Ascending aorta (tissue), 2 donors: ENCODE measurements at regions not wholly inside any gene's neighbourhood (a gene's known extent, or its start where the extent isn't known, plus 50 kb on each side); places are given as distances from the start of the nearest gene placed in this dataset.

Experiments used
- DNase-seq, 2 donors: peaks; one replicate each; pipeline ENCODE4 v3.0.0-alpha.2; 2019; ENCODE audit warnings: low spot score in 2 of 2
- H3K27ac ChIP-seq, 2 donors: fragments of 200-600 bp; sonication (generic); one replicate each; pipeline ENCODE4 v1.5.1; 2016 to 2017; ENCODE audit warnings: mild to moderate bottlenecking in 1 of 2
- H3K27me3 ChIP-seq: fragments of 200-600 bp; sonication (generic); one replicate; pipeline ENCODE4 v1.5.1; 2017
- H3K36me3 ChIP-seq, 2 donors: fragments of 200-600 bp; sonication (generic); one replicate each; pipeline ENCODE4 v1.5.1; 2016
- H3K4me1 ChIP-seq, 2 donors: fragments of 200-600 bp; sonication (generic); one replicate each; pipeline ENCODE4 v1.5.1; 2016 to 2017; ENCODE audit warnings: mild to moderate bottlenecking in 1 of 2
- H3K4me3 ChIP-seq, 2 donors: fragments of 200-600 bp; sonication (generic); one replicate each; pipeline ENCODE4 v1.5.1; 2016 to 2017; ENCODE audit warnings: mild to moderate bottlenecking in 1 of 2
- H3K9me3 ChIP-seq, 2 donors: fragments of 200-600 bp; sonication (generic); one replicate each; pipeline ENCODE4 v1.5.1; 2016
- CTCF ChIP-seq, 3 experiments: fragments of 200-600 bp in 2 of 3; fragments of 450-650 bp in 1 of 3; sonication (generic) in 2 of 3; IDR thresholded peaks; one replicate each; pipeline ENCODE4 v1.5.1; 2016 to 2019; ENCODE audit warnings: antibody characterized with exemption in 3 of 3, mild to moderate bottlenecking in 1 of 3, moderate library complexity in 1 of 3
- intact Hi-C: fragments of 100-400 bp; cut with DNase I; formaldehyde crosslinking; loops from one replicate; pipeline ENCODE4 v1.15.1; 2023

- Histone ChIP-seq H3K27me3 (no peaks in the 10 kb centered on the region), H3K9me3 (no peaks in the 10 kb centered on the region), H3K36me3 (no peaks in the 10 kb centered on the region), H3K4me3 (no peak overlapping the region), H3K27ac (no peak overlapping the region), H3K4me1 (no peaks in the 10 kb centered on the region)
- DNase-seq, result no peak
- intact Hi-C loops, result no loop called here
- TF ChIP-seq CTCF (IDR thresholded peaks at IDR 0.05), result no peak
Measured at GRCh38 chr2:34098256-34098655, 499.2 kb upstream of the FAM98A start.

- Histone ChIP-seq H3K27me3 (no peaks in the 10 kb centered on the region), H3K4me3 (no peak overlapping the region), H3K27ac (no peak overlapping the region), H3K36me3 (no peaks in the 10 kb centered on the region), H3K9me3 (no peaks in the 10 kb centered on the region), H3K4me1 (no peaks in the 10 kb centered on the region)
- DNase-seq, result no peak
- peak in 2 of 3 experiments; percentile 53 to 56 for TF ChIP-seq CTCF (IDR thresholded peaks at IDR 0.05)
- intact Hi-C loops, result no loop called here
Measured at GRCh38 chr2:34096562-34097171, 497.6 kb upstream of the FAM98A start.

GRCh38 chr2:34093790-34094189 is 494.7 kb upstream of the FAM98A start:
- Histone ChIP-seq H3K36me3 (no peaks in the 10 kb centered on the region), H3K4me1 (no peaks in the 10 kb centered on the region), H3K27me3 (no peaks in the 10 kb centered on the region), H3K9me3 (no peaks in the 10 kb centered on the region), H3K4me3 (no peak overlapping the region), H3K27ac (no peak overlapping the region)
- no peak for TF ChIP-seq CTCF (IDR thresholded peaks at IDR 0.05)
- no peak for DNase-seq
- intact Hi-C loops, result no loop called here

- Histone ChIP-seq H3K4me1 (no peaks in the 10 kb centered on the region), H3K9me3 (no peaks in the 10 kb centered on the region), H3K36me3 (no peaks in the 10 kb centered on the region), H3K27me3 (no peaks in the 10 kb centered on the region), H3K4me3 (no peak overlapping the region), H3K27ac (no peak overlapping the region)
- no peak for DNase-seq
- TF ChIP-seq CTCF (IDR thresholded peaks at IDR 0.05), result no peak
- intact Hi-C loops, result no loop called here
Measured at GRCh38 chr2:34070196-34070595, 471.1 kb upstream of the FAM98A start.

- H3K4me1 ChIP-seq, result no peaks in the 10 kb centered on the region
- no peak overlapping the region for H3K27ac ChIP-seq
- no peak for DNase-seq
- no peak overlapping the region for H3K4me3 ChIP-seq
- H3K9me3 ChIP-seq, result no peaks in the 10 kb centered on the region
- intact Hi-C loops, result no loop called here
- no peak for TF ChIP-seq CTCF (IDR thresholded peaks at IDR 0.05)
- H3K27me3 ChIP-seq, result no peaks in the 10 kb centered on the region
- no peaks in the 10 kb centered on the region for H3K36me3 ChIP-seq
Measured at GRCh38 chr2:34069604-34070003, 470.5 kb upstream of the FAM98A start.

- Histone ChIP-seq H3K27me3 (no peaks in the 10 kb centered on the region), H3K36me3 (no peaks in the 10 kb centered on the region), H3K27ac (no peak overlapping the region), H3K4me1 (no peaks in the 10 kb centered on the region), H3K9me3 (no peaks in the 10 kb centered on the region), H3K4me3 (no peak overlapping the region)
- no peak for DNase-seq
- intact Hi-C loops, result no loop called here
- no peak for TF ChIP-seq CTCF (IDR thresholded peaks at IDR 0.05)
Measured at GRCh38 chr2:34050413-34050812, 451.3 kb upstream of the FAM98A start.
